ENCODE measurements at regions not wholly inside any gene's neighbourhood (a gene's known extent, or its start where the extent isn't known, plus 50 kb on each side); places are given as distances from the start of the nearest gene placed in this dataset.

GRCh38 chr14:51145246-51145645, 50.3 kb upstream of the TRIM9 start:
- no peak for ATAC-seq (ENCODE audit: low read depth)
- no peak overlapping the region for H3K27ac Mint-ChIP-seq
- intact Hi-C loops (cut with micrococcal nuclease): no loop called here
- no peaks in the 10 kb centered on the region for H3K4me1 Mint-ChIP-seq
- no peak overlapping the region for H3K4me3 Mint-ChIP-seq
- ChIA-PET CTCF (no interaction called here), POLR2A (no interaction called here)
- no peak for TF ChIP-seq CTCF (IDR thresholded peaks at IDR 0.05)
- DNase-seq: no peak
- H3K9me3 Mint-ChIP-seq: no peaks in the 10 kb centered on the region
- H3K36me3 Mint-ChIP-seq (ENCODE audit: low read depth): no peaks in the 10 kb centered on the region
- peaks cover 3% of the 10 kb centered on the region for H3K27me3 Mint-ChIP-seq

GRCh38 chr14:51147183-51147582, 52.3 kb upstream of the TRIM9 start:
- H3K36me3 Mint-ChIP-seq (ENCODE audit: low read depth): no peaks in the 10 kb centered on the region
- ChIA-PET POLR2A (no interaction called here), CTCF (no interaction called here)
- peaks cover 3% of the 10 kb centered on the region for H3K27me3 Mint-ChIP-seq
- no peaks in the 10 kb centered on the region for H3K4me1 Mint-ChIP-seq
- intact Hi-C loops (cut with micrococcal nuclease): no loop called here
- no peak overlapping the region for H3K27ac Mint-ChIP-seq
- ATAC-seq (ENCODE audit: low read depth): no peak
- DNase-seq: no peak
- TF ChIP-seq CTCF (IDR thresholded peaks at IDR 0.05): no peak
- H3K9me3 Mint-ChIP-seq: no peaks in the 10 kb centered on the region
- no peak overlapping the region for H3K4me3 Mint-ChIP-seq

- CTCF ChIA-PET: interaction anchor here (0.8 to 3.6 kb wide), 2 partner anchors 48 to 128 kb away, joined by 3 to 25 read pairs; no protein-coding TSS in a partner anchor
- TF ChIP-seq CTCF (IDR thresholded peaks at IDR 0.05): no peak
- H3K27ac Mint-ChIP-seq: no peak overlapping the region
- no peaks in the 10 kb centered on the region for H3K9me3 Mint-ChIP-seq
- intact Hi-C loops (cut with micrococcal nuclease): loop anchor here (5.0 kb wide), 1 partner anchor 497 kb away; the partner anchor contains the start of gene FRMD6
- H3K27me3 Mint-ChIP-seq: no peaks in the 10 kb centered on the region
- H3K4me3 Mint-ChIP-seq: no peak overlapping the region
- H3K36me3 Mint-ChIP-seq (ENCODE audit: low read depth): no peaks in the 10 kb centered on the region
- ATAC-seq (ENCODE audit: low read depth) (no peak), DNase-seq (no peak)
- POLR2A ChIA-PET: no interaction called here
- H3K4me1 Mint-ChIP-seq: peaks cover 9% of the 10 kb centered on the region
These were observed 60.4 kb upstream of the TRIM9 start for GRCh38 chr14:51155326-51155725.

- no peak overlapping the region for H3K27ac Mint-ChIP-seq
- no peaks in the 10 kb centered on the region for H3K36me3 Mint-ChIP-seq (ENCODE audit: low read depth)
- intact Hi-C loops (cut with micrococcal nuclease): loop anchor here (1.0 to 5.0 kb wide), 5 partner anchors 46 to 624 kb away; partner anchors contain the start of gene FRMD6
- ChIA-PET POLR2A (no interaction called here), CTCF (interaction anchor here (0.8 to 3.6 kb wide), 10 partner anchors 23 to 821 kb away, joined by 3 to 25 read pairs (median 5); partner anchors contain the start of gene FRMD6)
- TF ChIP-seq CTCF (IDR thresholded peaks at IDR 0.05): no peak
- H3K27me3 Mint-ChIP-seq: no peaks in the 10 kb centered on the region
- DNase-seq (no peak), ATAC-seq (ENCODE audit: low read depth) (peak; percentile 54)
- peaks cover 16% of the 10 kb centered on the region for H3K4me1 Mint-ChIP-seq
- no peaks in the 10 kb centered on the region for H3K9me3 Mint-ChIP-seq
- no peak overlapping the region for H3K4me3 Mint-ChIP-seq
These were observed 62.1 kb upstream of the TRIM9 start for GRCh38 chr14:51157012-51157411.

GRCh38 chr14:51160871-51161270, 66.0 kb upstream of the TRIM9 start:
- Mint-ChIP-seq H3K27me3 (no peaks in the 10 kb centered on the region), H3K4me1 (peaks cover 23% of the 10 kb centered on the region), H3K9me3 (no peaks in the 10 kb centered on the region), H3K27ac (peak overlapping the region; percentile 70), H3K36me3 (ENCODE audit: low read depth) (no peaks in the 10 kb centered on the region), H3K4me3 (no peak overlapping the region)
- ChIA-PET POLR2A (no interaction called here), CTCF (interaction anchor here (1.5 kb wide), 1 partner anchor 42 kb away, joined by 11 read pairs; no protein-coding TSS in a partner anchor)
- intact Hi-C loops (cut with micrococcal nuclease): loop anchor here (1.0 kb wide), 1 partner anchor 19 kb away; no protein-coding TSS in a partner anchor
- DNase-seq (no peak), ATAC-seq (ENCODE audit: low read depth) (peak; percentile 46)
- no peak for TF ChIP-seq CTCF (IDR thresholded peaks at IDR 0.05)
